ENCODE measurements at regions not wholly inside any gene's neighbourhood (a gene's known extent, or its start where the extent isn't known, plus 50 kb on each side); places are given as distances from the start of the nearest gene placed in this dataset.

GRCh38 chr4:62870451-62870850 is 1538.8 kb downstream of the TECRL start:
- no peak for DNase-seq

GRCh38 chr4:62865261-62865660 is 1544.0 kb downstream of the TECRL start:
- DNase-seq: no peak

GRCh38 chr4:62849696-62850095 is 1559.6 kb downstream of the TECRL start:
- no peak for DNase-seq

- DNase-seq: no peak
These were observed 1573.6 kb downstream of the TECRL start for GRCh38 chr4:62835631-62836030.

- DNase-seq: no peak
These were observed 1586.9 kb downstream of the TECRL start for GRCh38 chr4:62822306-62822705.

- DNase-seq: no peak
These were observed 1592.7 kb downstream of the TECRL start for GRCh38 chr4:62816566-62816965.

- no peak for DNase-seq
These were observed 1594.7 kb downstream of the TECRL start for GRCh38 chr4:62814510-62815047.

GRCh38 chr4:62806816-62807215 is 1602.4 kb downstream of the TECRL start:
- no peak for DNase-seq

- DNase-seq: no peak
These were observed 1603.9 kb downstream of the ADGRL3 start for GRCh38 chr4:62804075-62804474.

- DNase-seq: no peak
These were observed 1597.1 kb downstream of the ADGRL3 start for GRCh38 chr4:62797221-62797620.

GRCh38 chr4:62791386-62791785 is 1591.3 kb downstream of the ADGRL3 start:
- DNase-seq: no peak

GRCh38 chr4:62771983-62772557 is 1571.9 kb downstream of the ADGRL3 start:
- DNase-seq: no peak

- no peak for DNase-seq
These were observed 1540.2 kb downstream of the ADGRL3 start for GRCh38 chr4:62740296-62740695.

- no peak for DNase-seq
These were observed 1517.0 kb downstream of the ADGRL3 start for GRCh38 chr4:62717154-62717553.

- no peak for DNase-seq
These were observed 1511.4 kb downstream of the ADGRL3 start for GRCh38 chr4:62711575-62711974.

GRCh38 chr4:62709618-62710252 is 1509.6 kb downstream of the ADGRL3 start:
- DNase-seq: no peak

- DNase-seq: no peak
These were observed 1506.3 kb downstream of the ADGRL3 start for GRCh38 chr4:62706423-62706822.

- no peak for DNase-seq
These were observed 1483.9 kb downstream of the ADGRL3 start for GRCh38 chr4:62683799-62684566.

GRCh38 chr4:62676962-62677361 is 1476.8 kb downstream of the ADGRL3 start:
- no peak for DNase-seq

GRCh38 chr4:62670514-62670913 is 1470.4 kb downstream of the ADGRL3 start:
- no peak for DNase-seq

- no peak for DNase-seq
These were observed 1461.7 kb downstream of the ADGRL3 start for GRCh38 chr4:62661821-62662220.

- DNase-seq: no peak
These were observed 1455.9 kb downstream of the ADGRL3 start for GRCh38 chr4:62656006-62656405.

- peak; percentile 2 for DNase-seq
These were observed 1444.2 kb downstream of the ADGRL3 start for GRCh38 chr4:62644372-62644771.

- no peak for DNase-seq
These were observed 1440.2 kb downstream of the ADGRL3 start for GRCh38 chr4:62640296-62640695.

Measured in NK-92 treated with Interleukin-12 subunit alpha and Interleukin-12 subunit beta, amount 100 ng/mL, for 24 hours (cell line).